ENCODE measurements at regions not wholly inside any gene's neighbourhood (a gene's known extent, or its start where the extent isn't known, plus 50 kb on each side); places are given as distances from the start of the nearest gene placed in this dataset.

- DNase-seq (ENCODE audit: extremely low read depth in 1 of 11, low read depth in 9 of 11, low spot score in 4 of 11) = no peak
Observed at GRCh38 chr20:3354247-3354646, 53.2 kb downstream of the DNAAF9 start.

DNA sequence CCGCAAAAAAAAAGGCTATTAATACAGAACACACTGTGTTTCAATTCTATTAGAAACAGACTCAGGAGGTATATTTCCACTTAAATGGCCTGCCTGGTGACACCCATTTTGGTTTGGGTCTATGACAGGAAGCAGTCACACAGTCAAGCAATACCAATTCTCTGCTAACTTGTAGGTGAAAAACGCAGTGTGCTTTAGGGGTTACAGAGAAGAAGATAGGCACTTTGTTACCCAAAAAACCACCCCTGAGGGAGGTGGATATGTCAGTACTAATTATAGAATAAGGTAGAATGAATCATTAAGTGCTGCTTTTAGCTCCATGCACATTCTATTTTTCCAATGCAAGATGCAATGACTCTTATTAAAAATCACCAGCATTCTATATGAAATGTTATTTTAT is 53.8 kb downstream of the DNAAF9 start:
- DNase-seq (ENCODE audit: extremely low read depth in 1 of 11, low read depth in 9 of 11, low spot score in 4 of 11) = no peak

DNA sequence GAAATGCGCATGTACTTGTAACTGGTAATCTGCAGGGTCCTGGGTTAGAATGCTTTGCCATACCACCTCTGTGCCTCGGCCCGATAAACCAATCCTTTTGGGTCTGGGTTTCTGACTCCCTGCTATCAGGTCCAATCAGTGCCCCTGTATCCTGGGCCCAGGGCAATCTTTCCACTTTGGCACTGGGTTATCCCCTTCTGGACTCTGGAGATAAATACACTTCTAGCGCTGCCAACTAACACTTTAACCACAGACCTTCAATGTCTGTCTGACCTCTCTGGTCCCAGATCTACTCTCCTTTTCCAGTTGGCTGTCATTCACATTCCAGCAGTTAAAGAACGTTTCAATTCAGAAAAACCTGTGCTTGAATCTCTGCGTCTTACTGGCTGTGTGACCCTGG is 55.3 kb downstream of the DNAAF9 start:
- DNase-seq (ENCODE audit: extremely low read depth in 1 of 11, low read depth in 9 of 11, low spot score in 4 of 11) = no peak

- DNase-seq (ENCODE audit: extremely low read depth in 1 of 11, low read depth in 9 of 11, low spot score in 4 of 11) = no peak
Observed at GRCh38 chr20:3350422-3350821, 57.0 kb downstream of the DNAAF9 start.

DNA sequence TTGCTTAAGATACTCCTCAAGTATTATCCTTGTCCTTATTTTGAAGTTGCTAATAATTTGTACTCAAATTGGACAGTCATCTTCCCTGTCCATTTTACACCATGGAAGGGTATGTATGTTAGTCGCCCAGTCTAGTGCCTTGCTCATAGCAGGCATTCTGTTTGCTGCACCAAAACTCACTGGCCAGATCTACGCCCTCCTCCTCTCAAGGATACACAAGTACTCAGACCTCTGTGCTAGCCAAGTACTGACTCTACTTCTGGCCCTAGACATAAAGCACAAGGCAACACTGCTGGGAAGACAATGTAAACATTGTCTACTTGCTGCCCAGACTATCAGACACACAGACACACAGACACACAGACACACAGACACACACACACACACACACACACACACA is 57.7 kb downstream of the DNAAF9 start:
- DNase-seq (ENCODE audit: extremely low read depth in 1 of 11, low read depth in 9 of 11, low spot score in 4 of 11) = no peak

DNA sequence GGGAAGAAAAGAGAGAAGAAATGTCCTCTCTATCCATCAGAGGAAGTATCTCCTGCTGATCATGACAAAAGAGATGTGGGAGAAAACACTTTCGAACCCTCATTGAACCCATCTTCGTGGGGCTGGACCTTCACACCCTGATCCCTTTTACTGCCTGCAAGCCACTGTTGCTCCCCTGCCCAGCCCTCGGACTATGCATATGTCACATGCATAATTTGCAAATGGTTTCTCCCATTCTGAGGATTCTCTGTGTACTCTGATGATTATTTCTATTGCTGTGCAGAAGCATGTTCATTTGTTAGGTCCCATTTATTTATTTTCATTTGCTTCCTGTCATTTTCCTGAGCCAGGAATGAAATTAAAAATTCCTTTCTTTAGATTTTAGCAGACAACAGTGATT is 64.7 kb downstream of the DNAAF9 start:
- no peak for DNase-seq (ENCODE audit: extremely low read depth in 1 of 11, low read depth in 9 of 11, low spot score in 4 of 11)

DNA sequence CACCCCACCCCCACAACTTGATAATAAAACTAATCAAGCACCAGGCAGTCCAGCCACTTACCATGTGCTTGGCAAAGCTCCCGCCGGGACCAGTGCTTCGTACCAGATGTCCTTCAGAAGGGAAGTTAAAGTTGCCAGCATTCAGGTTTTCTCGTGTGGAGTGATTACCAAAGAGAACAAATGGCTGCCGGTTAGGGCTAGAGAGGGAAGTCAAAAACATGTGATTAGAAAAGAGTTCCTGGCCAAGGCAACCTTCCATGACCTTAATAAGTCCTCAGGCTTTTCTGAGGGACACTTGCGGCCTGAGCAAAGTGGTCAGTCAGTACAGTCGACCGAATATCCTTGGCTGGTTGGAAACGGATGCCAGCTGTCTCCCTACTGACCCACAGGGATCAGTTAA is 67.0 kb downstream of the DNAAF9 start:
- no peak for DNase-seq (ENCODE audit: extremely low read depth in 1 of 11, low read depth in 9 of 11, low spot score in 4 of 11)

GRCh38 chr20:3339571-3339970 is 67.9 kb downstream of the DNAAF9 start:
- DNase-seq (ENCODE audit: extremely low read depth in 1 of 11, low read depth in 9 of 11, low spot score in 4 of 11) = no peak

DNA sequence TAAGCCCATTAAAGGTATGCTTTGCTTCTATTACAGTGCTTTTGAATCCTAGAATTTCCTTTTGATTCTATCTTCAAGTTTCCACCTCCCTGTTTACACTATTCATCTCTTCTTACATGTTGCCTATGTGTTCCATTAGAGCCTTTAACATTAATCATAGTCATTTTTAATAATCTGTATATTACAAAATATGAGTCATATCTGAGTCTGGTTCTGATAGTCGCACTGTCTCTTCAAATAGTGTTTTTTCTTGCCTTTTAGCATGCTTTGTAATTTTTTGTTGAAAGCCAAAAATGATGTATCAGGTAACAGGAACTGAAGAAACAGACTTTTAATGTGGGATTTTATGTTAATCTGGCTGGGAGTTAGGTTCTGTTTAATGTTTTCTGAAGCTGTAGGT is 68.4 kb downstream of the DNAAF9 start:
- no peak for DNase-seq (ENCODE audit: extremely low read depth in 1 of 11, low read depth in 9 of 11, low spot score in 4 of 11)

DNA sequence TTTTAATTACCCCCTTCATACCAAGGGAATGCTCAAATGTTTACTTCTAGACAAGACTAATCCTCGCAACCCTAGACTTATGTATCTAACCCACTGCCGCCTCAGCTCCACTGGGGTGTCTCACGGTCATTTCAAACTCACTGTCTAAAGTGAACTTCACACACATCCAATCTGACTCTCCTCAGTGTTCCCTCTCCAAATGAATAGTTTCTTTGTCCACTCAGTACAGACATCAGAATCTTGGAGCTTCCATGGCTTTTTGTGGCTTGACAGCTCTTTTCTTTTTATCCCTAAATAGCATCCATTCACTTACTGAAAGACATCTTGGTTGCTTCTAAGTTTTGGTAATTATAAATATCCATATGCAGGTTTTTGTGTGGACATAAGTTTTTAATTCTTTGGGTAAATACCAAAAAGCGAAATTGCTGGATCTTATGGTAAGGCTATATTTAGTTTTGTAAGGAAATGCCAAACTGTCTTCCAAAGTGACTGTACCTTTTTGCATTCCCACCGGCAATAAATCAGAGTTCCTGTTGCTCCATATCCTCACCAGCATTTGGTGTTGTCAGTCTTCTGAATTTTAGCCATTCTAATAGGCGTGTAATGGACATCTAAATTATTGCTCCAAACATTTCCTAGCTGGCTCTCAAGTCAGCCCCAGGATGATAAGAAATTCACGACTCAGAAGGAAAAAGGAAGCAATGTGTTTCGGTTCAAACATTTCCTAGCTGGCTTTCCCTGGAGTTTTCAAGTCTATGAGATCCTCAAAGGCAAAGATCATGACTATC is 73.1 kb downstream of the DNAAF9 start:
- no peak for DNase-seq (ENCODE audit: extremely low read depth in 1 of 11, low read depth in 9 of 11, low spot score in 4 of 11)

GRCh38 chr20:3330046-3330741 is 77.3 kb downstream of the DNAAF9 start:
- no peak for DNase-seq (ENCODE audit: extremely low read depth in 1 of 11, low read depth in 9 of 11, low spot score in 4 of 11)

GRCh38 chr20:3328501-3328900 is 79.0 kb downstream of the DNAAF9 start:
- no peak for DNase-seq (ENCODE audit: extremely low read depth in 1 of 11, low read depth in 9 of 11, low spot score in 4 of 11)

- DNase-seq (ENCODE audit: extremely low read depth in 1 of 11, low read depth in 9 of 11, low spot score in 4 of 11) = no peak
Observed at GRCh38 chr20:3326779-3327521, 80.5 kb downstream of the DNAAF9 start.

- DNase-seq (ENCODE audit: extremely low read depth in 1 of 11, low read depth in 9 of 11, low spot score in 4 of 11) = no peak
Observed at GRCh38 chr20:3325864-3326263, 81.6 kb downstream of the DNAAF9 start.

DNA sequence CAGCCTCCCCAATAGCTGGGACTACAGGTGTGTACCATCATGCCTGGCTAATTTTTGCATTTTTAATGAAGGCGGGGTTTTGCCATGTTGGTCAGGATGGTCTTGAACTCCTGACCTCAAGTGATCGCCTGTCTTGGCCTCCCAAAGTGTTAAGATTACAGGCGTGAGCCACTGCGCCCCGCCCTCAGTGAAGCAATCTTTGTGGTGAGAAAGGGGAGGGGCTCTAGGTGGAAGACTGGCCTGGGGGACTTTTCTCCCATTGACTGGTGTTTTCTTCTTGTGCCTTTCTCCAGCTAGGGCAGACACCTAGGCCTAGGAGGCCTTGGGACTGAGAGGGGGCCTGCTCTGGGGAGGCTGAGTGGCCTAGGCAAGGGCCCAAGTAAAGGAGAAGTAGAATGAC is 84.1 kb downstream of the DNAAF9 start:
- DNase-seq (ENCODE audit: extremely low read depth in 1 of 11, low read depth in 9 of 11, low spot score in 4 of 11) = no peak

- no peak for DNase-seq (ENCODE audit: extremely low read depth in 1 of 11, low read depth in 9 of 11, low spot score in 4 of 11)
Observed at GRCh38 chr20:3318226-3318884, 79.4 kb upstream of the SLC4A11 start.

GRCh38 chr20:3316136-3316535 is 77.1 kb upstream of the SLC4A11 start:
- DNase-seq (ENCODE audit: extremely low read depth in 1 of 11, low read depth in 9 of 11, low spot score in 4 of 11) = no peak

DNA sequence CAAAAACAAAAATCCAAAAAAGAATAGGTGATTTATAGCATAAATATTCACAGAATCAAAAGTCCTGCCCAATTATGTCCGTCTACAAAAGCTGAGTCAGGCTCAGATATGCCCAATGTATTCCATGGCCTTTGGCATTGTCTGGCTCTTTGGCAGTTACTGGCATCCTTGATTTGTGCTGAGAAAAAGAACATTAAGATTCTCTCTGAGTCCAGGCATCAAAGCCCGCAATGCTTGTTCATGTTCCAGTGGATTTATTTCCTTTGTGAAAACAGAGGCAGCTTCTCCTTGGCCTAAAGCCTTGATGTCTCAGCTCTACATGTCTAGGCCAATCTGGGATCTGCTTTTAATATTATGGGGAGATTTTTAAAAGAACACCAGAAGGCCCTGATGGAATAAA is 76.1 kb upstream of the SLC4A11 start:
- no peak for DNase-seq (ENCODE audit: extremely low read depth in 1 of 11, low read depth in 9 of 11, low spot score in 4 of 11)

- DNase-seq (ENCODE audit: extremely low read depth in 1 of 11, low read depth in 9 of 11, low spot score in 4 of 11) = no peak
Observed at GRCh38 chr20:3314391-3314790, 75.4 kb upstream of the SLC4A11 start.

DNA sequence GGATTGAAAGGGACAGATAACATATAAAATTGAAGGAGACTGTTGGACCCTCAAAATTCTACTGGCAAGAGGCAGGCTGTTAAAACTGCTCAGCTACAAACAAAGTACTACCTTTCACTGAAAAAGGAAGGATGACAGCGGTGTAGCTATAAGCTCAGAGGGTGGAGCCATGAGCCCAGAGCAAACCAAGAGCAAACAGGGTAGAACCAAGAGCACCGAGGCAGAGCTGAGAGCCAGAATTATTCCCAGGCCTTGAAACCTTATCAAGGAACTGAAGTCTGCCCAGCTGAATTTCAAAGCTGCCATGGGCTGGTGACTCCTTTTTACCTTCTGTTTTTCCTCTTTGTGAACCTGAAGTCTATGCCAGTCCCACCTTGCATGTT is 74.7 kb upstream of the SLC4A11 start:
- DNase-seq (ENCODE audit: extremely low read depth in 1 of 11, low read depth in 9 of 11, low spot score in 4 of 11) = no peak

All from renal cortex interstitium (tissue), 11 donors.